ENCODE measurements at regions not wholly inside any gene's neighbourhood (a gene's known extent, or its start where the extent isn't known, plus 50 kb on each side); places are given as distances from the start of the nearest gene placed in this dataset.

DNA sequence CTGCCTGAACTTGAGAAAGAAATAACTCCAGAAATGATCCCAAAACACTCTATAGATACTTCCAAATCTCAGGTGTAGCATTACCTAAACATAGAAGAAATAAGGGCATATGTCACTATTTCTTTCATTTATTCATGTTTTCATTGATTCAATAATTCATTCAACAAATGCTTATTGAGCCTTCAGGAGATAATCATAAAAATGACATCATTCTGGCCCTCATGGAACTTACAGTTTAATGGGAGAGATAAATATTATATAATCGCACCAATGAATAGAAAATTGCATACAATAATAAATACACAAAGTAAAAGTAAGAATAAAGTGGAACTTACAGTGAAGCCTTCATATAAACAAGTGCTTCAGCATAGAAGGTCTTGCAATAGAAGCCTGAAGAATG, 58.1 kb upstream of the NR2F2 start:
- H3K9me3 ChIP-seq (replicated peaks in 1 of 3) = no peaks in the 10 kb centered on the region
- no peak overlapping the region for H3K27ac ChIP-seq
- no peaks in the 10 kb centered on the region for H3K36me3 ChIP-seq (replicated peaks in 1 of 2)
- no peaks in the 10 kb centered on the region for H3K27me3 ChIP-seq
- no peaks in the 10 kb centered on the region for H3K4me1 ChIP-seq (replicated peaks in 1 of 2)
- WGBS, 4 donors = 84 to 94% (median 90%) methylated on average over 1 of the region's 1 CpG
- DNase-seq = no peak
- TF ChIP-seq, protein P1, sequence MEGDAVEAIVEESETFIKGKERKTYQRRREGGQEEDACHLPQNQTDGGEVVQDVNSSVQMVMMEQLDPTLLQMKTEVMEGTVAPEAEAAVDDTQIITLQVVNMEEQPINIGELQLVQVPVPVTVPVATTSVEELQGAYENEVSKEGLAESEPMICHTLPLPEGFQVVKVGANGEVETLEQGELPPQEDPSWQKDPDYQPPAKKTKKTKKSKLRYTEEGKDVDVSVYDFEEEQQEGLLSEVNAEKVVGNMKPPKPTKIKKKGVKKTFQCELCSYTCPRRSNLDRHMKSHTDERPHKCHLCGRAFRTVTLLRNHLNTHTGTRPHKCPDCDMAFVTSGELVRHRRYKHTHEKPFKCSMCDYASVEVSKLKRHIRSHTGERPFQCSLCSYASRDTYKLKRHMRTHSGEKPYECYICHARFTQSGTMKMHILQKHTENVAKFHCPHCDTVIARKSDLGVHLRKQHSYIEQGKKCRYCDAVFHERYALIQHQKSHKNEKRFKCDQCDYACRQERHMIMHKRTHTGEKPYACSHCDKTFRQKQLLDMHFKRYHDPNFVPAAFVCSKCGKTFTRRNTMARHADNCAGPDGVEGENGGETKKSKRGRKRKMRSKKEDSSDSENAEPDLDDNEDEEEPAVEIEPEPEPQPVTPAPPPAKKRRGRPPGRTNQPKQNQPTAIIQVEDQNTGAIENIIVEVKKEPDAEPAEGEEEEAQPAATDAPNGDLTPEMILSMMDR (IDR thresholded peaks at IDR 0.05) = no peak
- TF ChIP-seq POLR2A (IDR thresholded peaks at IDR 0.05) = no peak
- intact Hi-C loops (cut with DNase I) = no loop called here
- no peak overlapping the region for H3K4me3 ChIP-seq

DNA sequence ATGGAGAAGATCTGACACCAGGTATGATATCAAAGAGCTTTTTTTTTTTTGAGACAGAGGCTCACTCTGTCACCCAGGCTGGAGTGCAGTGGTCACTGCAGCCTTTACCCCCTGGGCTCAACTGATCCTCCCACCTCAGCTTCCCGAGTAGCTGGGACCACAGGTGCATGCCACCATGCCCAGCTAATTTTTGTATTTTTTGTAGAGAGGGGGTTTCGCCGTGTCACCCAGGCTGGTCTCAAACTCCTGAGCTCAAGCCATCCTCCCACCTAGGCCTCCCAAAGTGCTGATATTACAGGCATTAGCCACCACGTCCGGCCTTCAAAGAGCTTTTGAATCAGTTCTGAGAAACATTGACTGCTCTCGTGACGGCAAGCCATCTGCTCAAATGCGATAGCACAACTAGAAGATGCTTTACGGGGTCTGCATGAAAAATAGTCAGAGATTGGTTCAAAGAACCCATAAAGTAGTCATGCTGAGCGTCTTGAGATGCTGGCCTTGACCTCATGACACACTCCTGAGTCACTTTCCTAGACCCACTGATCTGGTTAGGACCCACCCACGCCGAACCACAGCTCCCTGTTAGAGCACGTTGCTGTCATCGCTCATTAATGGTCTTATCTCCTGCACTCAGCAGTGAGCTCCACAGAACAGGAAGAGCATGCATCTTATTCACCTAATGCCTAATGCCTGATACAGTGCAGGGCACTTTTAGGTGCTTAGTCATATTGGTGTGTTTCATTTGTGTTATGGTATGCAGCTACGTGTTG, 57.0 kb upstream of the NR2F2 start:
- H3K4me3 ChIP-seq = no peak overlapping the region
- WGBS, 4 donors = 78 to 91% (median 86%) methylated on average over 15 of the region's 15 CpGs
- H3K36me3 ChIP-seq (replicated peaks in 1 of 2) = no peaks in the 10 kb centered on the region
- H3K27me3 ChIP-seq = no peaks in the 10 kb centered on the region
- H3K4me1 ChIP-seq (replicated peaks in 1 of 2) = no peaks in the 10 kb centered on the region
- no peak overlapping the region for H3K27ac ChIP-seq
- no peak for TF ChIP-seq POLR2A (IDR thresholded peaks at IDR 0.05)
- TF ChIP-seq, protein P1 (IDR thresholded peaks at IDR 0.05) = no peak
- H3K9me3 ChIP-seq (replicated peaks in 1 of 3) = no peaks in the 10 kb centered on the region
- intact Hi-C loops (cut with DNase I) = no loop called here
- peak in 1 of 7 donors; percentile 5 for DNase-seq

DNA sequence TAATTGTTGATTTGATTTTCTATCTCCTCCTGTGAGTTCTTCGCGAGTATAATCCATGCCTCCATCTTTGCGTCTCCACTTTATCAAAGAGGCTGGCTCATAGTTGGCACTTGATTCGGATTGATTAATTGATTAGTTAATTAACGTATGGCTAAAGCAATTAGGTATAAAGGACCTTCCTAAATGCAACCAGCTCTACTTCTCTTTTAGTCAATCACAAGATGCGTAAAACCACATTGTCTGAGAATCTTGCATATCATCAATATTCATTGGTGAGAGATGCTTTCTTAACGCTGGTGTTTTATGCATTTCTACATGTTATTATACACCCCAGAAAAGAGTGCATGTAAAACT, 56.4 kb upstream of the NR2F2 start:
- intact Hi-C loops (cut with DNase I) = no loop called here
- H3K36me3 ChIP-seq (replicated peaks in 1 of 2) = no peaks in the 10 kb centered on the region
- H3K4me3 ChIP-seq = no peak overlapping the region
- no peaks in the 10 kb centered on the region for H3K27me3 ChIP-seq
- no peak overlapping the region for H3K27ac ChIP-seq
- no peaks in the 10 kb centered on the region for H3K4me1 ChIP-seq (replicated peaks in 1 of 2)
- TF ChIP-seq, protein P1 (IDR thresholded peaks at IDR 0.05) = no peak
- TF ChIP-seq POLR2A (IDR thresholded peaks at IDR 0.05) = no peak
- 74 to 78% (median 76%) methylated on average over 7 of the region's 7 CpGs for WGBS, 4 donors
- no peak for DNase-seq
- H3K9me3 ChIP-seq (replicated peaks in 1 of 3) = no peaks in the 10 kb centered on the region

DNA sequence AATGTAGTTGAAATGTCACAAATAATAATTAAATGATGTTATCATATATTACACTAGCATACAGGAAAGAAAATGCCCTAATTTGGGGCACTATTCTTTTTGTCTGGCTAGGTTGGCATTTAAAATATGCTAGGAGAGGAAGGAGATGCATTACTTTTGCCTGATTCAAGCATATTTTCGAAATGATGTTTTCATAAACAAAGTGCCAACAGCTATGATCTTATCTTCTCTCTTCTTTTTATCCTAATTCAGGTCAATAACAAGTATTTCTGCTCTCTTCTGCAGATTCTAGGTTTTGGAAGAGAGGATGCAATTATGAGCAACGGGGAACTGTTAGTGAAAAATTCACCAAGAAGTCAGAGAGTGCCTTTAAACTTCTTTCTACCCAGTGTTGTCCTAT, 55.8 kb upstream of the NR2F2 start:
- intact Hi-C loops (cut with DNase I) = no loop called here
- no peaks in the 10 kb centered on the region for H3K4me1 ChIP-seq (replicated peaks in 1 of 2)
- no peaks in the 10 kb centered on the region for H3K36me3 ChIP-seq (replicated peaks in 1 of 2)
- no peaks in the 10 kb centered on the region for H3K9me3 ChIP-seq (replicated peaks in 1 of 3)
- 50 to 57% (median 55%) methylated on average over 2 of the region's 2 CpGs for WGBS, 4 donors
- no peak overlapping the region for H3K27ac ChIP-seq
- TF ChIP-seq POLR2A (IDR thresholded peaks at IDR 0.05) = no peak
- TF ChIP-seq, protein P1 (IDR thresholded peaks at IDR 0.05) = no peak
- no peak overlapping the region for H3K4me3 ChIP-seq
- H3K27me3 ChIP-seq = no peaks in the 10 kb centered on the region
- no peak for DNase-seq
